GM19035 (cell line): ENCODE measurements at regions not wholly inside any gene's neighbourhood (a gene's known extent, or its start where the extent isn't known, plus 50 kb on each side); places are given as distances from the start of the nearest gene placed in this dataset.
"Not testable (repeated sequence)": the region's sequence is repeated elsewhere in the genome, so short reads cannot be mapped to it uniquely, and the experiment has no call there.

ENCODE experiments used
- ATAC-seq: cut with Tn5 transposase; IDR thresholded peaks from one replicate; pipeline ENCODE4 v1.9.1; 2021; ENCODE audit not compliant: unreplicated experiment

DNA sequence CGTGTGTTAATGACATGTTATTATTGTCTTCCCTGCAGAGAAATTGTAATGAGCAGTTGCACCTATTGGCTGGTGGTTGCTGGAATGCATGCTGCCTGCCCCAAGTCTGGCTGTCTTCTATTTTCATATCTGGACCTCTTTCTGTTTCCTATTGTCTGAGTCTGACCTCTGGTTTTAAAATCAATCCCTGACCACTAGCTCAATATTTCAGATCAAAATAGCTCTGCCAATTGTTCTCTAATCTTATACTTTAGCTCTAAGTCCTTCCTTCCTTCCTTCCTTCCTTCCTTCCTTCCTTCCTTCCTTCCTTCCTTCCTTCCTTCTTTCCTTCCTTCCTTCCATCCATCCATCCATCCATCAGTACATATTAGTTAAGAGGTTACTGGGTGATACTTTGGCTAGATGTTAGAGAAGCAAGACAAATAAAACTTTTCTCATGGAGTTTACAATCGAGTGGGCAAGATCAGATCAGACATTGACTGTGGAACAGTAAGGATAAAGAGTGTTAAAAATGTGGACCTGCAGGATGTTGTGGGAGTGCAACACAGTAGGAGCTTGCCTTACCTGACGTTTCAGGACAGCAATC lies 417.1 kb downstream of the SOCS6 start:
- no peak for ATAC-seq

DNA sequence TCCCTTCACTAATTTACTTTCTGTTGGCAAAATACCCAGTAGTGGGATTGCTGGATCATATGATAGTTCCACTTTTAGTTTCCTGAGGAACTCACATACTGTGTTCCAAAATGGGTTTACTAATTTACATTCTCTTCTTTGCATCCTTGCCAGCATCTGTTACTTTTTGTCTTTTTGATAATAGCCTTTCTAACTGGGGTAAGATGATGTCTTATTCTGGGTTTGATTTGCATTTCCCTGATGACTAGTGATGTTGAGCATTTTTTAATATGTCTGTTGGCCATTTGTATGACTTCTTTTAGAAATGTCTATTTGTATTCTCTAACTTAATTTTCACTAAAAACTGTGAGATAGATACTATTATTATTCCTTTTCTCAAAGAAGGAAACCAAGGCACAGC lies 411.7 kb downstream of the SOCS6 start:
- no peak for ATAC-seq

DNA sequence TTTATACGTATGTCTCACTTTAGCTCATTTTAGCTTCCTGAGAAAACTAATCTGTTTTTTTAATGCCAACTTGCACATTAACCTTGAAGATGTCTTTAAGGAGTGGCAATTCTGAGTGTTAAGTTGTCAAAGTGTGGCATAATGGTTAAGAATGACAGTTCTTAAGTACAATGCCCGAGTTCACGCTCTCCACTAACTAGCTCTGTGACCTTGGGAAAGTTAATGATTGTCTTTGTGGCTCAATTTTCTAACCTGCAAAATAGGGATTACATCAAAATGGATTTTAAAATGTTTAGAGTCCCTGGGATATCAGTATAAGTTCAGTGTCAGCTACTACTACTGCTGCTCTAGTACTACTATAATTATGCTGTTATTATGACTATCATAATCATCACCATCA lies 409.7 kb downstream of the SOCS6 start:
- ATAC-seq: no peak

- no peak for ATAC-seq
Observed at GRCh38 chr18:70693246-70693645, 404.4 kb downstream of the SOCS6 start.

GRCh38 chr18:70689765-70690164 lies 400.9 kb downstream of the SOCS6 start:
- not testable (repeated sequence) for ATAC-seq

DNA sequence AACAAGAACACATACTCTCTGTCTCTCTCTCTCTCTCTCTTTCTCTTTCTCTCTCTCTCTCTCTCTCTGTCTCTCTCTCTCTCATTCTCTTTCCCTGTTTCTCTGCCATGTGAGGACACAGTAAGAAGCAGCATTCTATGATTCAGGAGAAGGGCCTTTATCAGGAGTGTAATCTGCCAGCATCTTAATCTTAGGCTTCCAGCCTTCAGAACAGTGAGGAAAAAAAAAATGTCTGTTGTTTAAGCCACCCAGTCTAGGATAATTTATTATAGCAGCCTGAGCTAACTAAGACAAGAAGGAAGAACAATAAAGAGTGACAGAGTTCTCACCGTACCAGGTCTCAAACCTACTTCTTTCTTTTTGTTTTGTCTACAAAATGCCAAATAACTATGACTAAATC lies 399.4 kb downstream of the SOCS6 start:
- ATAC-seq: no peak

DNA sequence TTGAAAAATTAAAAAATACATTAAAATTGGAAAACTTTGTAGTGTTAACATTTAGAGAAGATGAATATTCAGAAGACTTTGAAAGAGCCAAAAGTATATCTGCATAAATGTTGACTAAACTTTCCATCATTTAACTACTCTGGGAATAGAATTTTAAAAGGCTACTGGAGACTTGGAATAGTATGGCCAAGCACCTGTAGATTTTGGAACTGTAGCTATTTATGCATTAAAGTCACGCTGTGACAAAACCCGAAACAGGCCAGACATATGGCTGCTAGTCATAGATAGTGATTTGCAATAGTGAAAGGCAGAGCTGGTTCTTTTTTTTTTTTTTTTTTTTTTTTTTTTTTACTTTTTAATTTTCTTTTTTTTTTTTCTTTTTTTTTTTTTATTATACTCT lies 396.0 kb downstream of the SOCS6 start:
- ATAC-seq: no peak

DNA sequence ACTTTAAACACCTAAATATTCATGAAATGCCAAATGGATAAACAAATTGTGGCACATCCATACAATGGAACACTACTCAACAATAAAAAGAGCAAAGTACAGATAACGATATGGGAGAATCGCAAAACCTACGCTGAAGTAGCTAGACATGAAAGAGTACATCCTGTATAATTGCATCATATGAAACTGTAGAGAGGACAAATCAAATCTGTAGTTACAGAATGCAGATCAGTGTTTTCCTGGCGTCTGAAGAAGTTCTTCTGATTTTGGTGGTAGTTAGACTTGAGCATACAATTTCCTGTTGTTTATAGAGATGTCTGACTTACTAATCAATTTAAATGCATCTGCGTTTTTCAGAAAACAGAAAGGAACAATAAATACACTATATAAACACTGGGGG lies 394.4 kb downstream of the SOCS6 start:
- no peak for ATAC-seq

- ATAC-seq: no peak
Observed at GRCh38 chr18:70674896-70675295, 386.1 kb downstream of the SOCS6 start.

DNA sequence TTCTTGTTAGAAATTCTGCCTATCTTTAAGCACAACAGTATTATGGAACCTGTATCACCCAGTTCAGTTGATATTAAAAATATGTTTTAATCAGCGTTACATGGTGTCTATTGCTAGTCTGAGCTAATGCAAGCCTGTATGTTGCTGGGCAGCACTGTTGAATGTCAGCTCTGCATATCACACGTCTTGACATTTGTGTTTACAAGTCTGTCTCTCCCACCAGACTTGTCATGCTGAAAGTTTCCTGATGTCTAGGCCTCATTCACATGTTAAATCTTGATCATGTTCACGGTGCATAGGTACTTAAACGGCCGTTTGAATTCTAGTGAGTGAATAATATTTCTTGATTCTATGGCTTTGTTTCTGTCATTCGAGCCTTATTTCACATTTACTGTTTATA lies 385.0 kb downstream of the SOCS6 start:
- ATAC-seq: no peak

- ATAC-seq: no peak
Observed at GRCh38 chr18:70672581-70672980, 383.7 kb downstream of the SOCS6 start.

DNA sequence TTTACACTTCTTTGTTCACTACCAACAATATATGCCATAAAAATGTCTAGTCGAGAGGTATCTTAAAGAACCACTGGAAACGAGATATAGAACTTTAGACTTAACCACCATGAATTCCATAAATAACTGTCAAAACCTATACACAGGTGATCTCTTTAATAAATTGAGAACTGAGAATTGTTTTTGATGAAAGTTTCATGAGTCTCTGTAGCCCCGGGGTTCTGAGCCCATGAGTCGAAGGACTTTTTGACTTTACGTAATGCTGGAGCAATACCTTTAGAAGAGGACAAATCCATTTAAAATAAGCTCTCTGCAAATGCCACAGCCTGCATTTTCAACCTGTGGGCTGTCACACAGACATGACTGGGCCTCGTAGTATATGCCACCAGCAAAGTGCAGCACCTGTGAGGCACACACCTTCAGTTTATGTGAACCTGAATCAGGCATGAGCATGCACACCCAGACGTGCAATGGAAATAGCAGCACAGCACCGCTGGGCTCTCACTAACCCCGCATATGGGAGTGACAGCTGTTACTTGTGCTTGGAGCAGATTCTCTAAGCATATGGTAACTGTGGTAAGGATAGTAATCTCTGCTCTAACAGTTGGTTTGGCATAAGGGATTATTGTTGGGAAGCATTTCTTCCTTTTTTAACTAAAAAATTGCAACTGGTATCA lies 383.2 kb downstream of the SOCS6 start:
- no peak for ATAC-seq

GRCh38 chr18:70666936-70667335 lies 378.1 kb downstream of the SOCS6 start:
- no peak for ATAC-seq

DNA sequence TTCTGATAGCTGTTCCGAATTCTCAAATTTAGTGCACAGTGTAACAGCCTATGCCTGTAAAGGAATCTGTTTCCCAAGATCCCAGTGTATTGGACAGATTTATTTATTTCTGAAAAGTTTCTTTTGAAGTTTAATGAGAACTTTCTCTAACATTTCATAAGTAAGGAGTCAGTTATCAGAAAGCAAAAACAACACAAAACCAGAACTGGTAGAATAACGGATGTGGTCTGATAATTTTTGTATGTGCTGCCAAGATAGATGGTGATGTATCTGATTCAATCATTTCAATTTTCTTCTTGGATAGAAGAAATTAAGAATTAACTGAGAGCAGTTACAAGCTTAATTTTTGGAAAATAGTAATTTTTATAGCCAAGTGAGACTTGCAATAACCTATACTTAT lies 374.3 kb downstream of the SOCS6 start:
- ATAC-seq: no peak

DNA sequence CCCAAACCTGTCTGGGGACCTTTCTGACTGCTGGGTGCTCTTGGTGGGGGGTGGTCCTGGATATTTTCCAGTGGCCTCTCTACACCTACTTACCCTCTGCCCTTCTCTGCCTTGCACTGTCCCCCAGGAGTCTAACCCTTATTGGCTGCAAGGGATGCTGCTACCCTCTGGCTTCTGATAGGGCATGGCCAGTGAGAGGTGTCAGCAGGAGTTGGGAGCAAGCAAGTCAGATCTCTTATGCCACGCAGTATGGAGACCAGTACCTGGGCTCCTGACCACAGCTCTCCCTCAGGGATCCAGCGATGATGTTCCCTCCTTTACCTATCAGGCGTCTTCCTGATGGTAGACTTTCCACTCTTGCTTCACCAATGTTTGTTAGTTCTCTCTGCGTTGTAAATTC lies 373.7 kb downstream of the SOCS6 start:
- ATAC-seq: no peak

- no peak for ATAC-seq
Observed at GRCh38 chr18:70659036-70659925, 370.4 kb downstream of the SOCS6 start.

DNA sequence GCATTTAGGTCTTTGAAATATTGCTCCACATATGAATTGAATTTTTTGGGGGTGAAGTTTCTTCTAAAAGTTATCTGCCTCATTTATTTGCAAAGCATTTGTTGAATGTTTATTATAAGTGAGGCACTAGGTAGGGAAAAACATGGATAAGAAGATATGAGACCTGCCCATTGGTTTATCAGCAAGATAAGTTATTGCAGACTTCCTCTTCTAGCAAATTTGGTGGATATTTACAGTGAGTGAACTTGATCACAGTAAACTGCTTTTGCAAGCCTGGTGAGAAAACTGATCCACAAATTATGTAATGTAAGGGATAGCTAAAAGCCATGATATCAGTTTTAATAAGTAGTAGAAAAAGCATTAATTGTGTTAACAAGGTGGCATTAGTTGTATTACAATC lies 364.8 kb downstream of the SOCS6 start:
- ATAC-seq: no peak

GRCh38 chr18:70650878-70651277 lies 362.0 kb downstream of the SOCS6 start:
- ATAC-seq: no peak

DNA sequence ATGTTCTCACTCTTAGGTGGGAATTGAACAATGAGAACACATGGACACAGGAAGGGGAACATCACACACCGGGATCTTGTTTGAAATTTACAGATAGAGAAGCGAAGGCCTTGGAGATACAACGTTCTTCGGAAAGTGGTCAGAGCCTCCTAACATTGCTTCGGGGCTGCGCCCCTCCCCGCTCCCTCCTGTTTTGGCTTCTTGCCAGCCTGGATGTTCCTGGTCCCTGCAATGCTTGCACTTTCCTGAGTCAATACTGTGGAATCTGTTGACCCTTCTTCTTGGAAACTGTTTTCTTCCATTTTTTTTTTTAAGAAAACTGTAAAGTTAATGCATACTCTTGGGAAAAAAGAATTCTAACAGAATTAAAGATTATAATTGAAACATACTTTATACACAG lies 360.8 kb downstream of the SOCS6 start:
- ATAC-seq: no peak

DNA sequence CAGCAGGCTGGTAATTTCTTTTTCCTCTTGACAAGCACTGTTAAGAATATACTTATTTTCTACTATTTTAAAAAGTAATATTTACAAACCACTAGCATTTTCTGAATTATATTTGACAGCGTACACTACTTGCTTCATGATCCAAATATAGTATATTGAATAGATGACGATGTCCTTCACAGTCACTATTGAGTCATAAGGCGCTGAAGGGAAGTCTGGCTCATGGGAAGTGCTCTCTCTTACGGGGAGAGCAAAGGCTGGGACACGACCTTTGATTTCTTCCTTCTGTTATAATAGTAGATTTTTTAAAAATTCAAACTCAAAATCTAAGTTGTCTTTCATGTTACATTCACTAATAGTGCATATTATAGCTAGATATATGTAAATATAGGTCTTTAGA lies 357.1 kb downstream of the SOCS6 start:
- ATAC-seq: no peak

DNA sequence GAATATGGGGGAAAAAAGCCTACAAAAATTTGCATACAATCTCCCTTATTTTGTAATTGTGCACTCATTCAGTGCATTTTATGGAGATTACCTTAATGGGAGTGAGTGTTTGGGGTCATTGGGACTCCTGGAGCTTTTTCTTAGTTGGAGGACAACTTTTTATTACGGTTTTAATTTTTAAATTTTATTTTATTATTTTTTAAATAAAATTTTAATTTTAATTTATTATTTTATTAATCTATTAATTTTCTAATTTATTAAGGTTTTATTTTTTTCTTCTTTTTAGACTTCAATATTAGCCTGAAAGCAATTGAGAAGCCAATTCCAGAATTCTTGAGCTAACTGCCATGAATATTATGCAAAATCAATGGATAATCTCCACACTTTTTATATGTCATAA lies 355.0 kb downstream of the SOCS6 start:
- ATAC-seq: no peak

DNA sequence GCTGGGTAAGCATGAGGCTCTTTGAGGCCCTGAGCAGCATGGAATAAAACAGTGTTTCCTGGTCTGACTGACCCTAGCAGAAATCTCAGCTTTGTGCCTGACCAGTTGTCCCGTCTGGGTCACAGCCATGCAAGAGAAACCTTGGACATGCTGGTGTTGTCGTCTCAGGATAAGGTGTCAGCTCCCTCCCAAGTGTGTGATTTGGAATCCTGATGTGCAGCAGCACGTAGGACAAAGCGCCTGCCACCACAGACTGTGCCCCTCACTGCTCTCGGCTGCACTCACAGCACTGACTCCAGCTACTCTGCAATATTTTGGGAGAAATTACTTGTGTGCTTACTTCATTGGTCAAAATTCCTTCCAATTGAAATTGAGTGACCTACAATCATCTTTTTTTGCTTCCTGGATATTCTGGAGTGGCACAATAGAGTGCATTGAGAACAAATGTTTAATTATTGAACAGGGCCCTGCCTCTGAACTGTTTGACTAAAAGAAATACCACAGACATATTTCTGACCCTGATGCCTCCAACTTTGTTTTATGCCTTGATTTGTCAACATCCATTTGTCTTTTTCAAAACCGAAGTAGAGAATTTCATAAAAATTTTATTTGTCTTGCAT lies 352.4 kb downstream of the SOCS6 start:
- no peak for ATAC-seq
